ENCODE measurements at regions not wholly inside any gene's neighbourhood (a gene's known extent, or its start where the extent isn't known, plus 50 kb on each side); places are given as distances from the start of the nearest gene placed in this dataset.

DNA sequence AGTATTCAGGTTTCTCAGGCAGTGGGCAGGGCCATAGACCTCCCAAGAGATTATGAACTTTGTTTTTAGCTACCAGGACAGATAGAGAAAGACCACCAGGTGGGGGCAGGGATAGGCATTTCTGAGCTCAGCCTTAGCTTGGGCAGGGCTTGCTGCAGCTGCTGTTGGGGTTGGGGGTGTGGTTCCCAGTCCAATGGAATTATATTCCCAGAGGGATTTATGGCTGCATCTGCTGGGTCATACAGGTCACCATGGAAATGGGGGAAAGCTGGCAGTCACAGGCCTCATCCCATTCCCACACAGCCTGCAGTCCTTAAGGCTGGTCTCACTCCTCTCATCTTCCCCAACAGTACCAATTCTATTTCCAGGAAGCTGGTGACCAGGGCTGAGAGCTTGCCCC is 144.6 kb upstream of the ZPLD1 start:
- TF ChIP-seq EP300 (conservative IDR thresholded peaks at IDR 0.05; ENCODE audit: poor library complexity, severe bottlenecking) (no peak), POLR2AphosphoS5 (IDR thresholded peaks at IDR 0.05) (no peak), TAF1 (IDR thresholded peaks at IDR 0.05; ENCODE audit: low read depth) (no peak), EZH2 (IDR thresholded peaks at IDR 0.05; ENCODE audit: borderline replicate concordance, insufficient read depth, low read length, poor library complexity, severe bottlenecking) (no peak), RAD21 (conservative IDR thresholded peaks at IDR 0.05) (no peak), SMC3 (conservative IDR thresholded peaks at IDR 0.05; ENCODE audit: poor library complexity) (no peak), MXI1 (conservative IDR thresholded peaks at IDR 0.05; ENCODE audit: poor library complexity, severe bottlenecking) (no peak)
- TF ChIP-seq, protein P1, sequence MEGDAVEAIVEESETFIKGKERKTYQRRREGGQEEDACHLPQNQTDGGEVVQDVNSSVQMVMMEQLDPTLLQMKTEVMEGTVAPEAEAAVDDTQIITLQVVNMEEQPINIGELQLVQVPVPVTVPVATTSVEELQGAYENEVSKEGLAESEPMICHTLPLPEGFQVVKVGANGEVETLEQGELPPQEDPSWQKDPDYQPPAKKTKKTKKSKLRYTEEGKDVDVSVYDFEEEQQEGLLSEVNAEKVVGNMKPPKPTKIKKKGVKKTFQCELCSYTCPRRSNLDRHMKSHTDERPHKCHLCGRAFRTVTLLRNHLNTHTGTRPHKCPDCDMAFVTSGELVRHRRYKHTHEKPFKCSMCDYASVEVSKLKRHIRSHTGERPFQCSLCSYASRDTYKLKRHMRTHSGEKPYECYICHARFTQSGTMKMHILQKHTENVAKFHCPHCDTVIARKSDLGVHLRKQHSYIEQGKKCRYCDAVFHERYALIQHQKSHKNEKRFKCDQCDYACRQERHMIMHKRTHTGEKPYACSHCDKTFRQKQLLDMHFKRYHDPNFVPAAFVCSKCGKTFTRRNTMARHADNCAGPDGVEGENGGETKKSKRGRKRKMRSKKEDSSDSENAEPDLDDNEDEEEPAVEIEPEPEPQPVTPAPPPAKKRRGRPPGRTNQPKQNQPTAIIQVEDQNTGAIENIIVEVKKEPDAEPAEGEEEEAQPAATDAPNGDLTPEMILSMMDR (IDR thresholded peaks at IDR 0.05; ENCODE audit: poor library complexity, severe bottlenecking) = no peak
- TF ChIP-seq, protein P2, sequence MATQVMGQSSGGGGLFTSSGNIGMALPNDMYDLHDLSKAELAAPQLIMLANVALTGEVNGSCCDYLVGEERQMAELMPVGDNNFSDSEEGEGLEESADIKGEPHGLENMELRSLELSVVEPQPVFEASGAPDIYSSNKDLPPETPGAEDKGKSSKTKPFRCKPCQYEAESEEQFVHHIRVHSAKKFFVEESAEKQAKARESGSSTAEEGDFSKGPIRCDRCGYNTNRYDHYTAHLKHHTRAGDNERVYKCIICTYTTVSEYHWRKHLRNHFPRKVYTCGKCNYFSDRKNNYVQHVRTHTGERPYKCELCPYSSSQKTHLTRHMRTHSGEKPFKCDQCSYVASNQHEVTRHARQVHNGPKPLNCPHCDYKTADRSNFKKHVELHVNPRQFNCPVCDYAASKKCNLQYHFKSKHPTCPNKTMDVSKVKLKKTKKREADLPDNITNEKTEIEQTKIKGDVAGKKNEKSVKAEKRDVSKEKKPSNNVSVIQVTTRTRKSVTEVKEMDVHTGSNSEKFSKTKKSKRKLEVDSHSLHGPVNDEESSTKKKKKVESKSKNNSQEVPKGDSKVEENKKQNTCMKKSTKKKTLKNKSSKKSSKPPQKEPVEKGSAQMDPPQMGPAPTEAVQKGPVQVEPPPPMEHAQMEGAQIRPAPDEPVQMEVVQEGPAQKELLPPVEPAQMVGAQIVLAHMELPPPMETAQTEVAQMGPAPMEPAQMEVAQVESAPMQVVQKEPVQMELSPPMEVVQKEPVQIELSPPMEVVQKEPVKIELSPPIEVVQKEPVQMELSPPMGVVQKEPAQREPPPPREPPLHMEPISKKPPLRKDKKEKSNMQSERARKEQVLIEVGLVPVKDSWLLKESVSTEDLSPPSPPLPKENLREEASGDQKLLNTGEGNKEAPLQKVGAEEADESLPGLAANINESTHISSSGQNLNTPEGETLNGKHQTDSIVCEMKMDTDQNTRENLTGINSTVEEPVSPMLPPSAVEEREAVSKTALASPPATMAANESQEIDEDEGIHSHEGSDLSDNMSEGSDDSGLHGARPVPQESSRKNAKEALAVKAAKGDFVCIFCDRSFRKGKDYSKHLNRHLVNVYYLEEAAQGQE (IDR thresholded peaks at IDR 0.05; ENCODE audit: borderline replicate concordance) = no peak
- Histone ChIP-seq H3K4me2 (ENCODE audit: low read length) (no peak overlapping the region), H3K9ac (ENCODE audit: low read length) (no peak overlapping the region)

DNA sequence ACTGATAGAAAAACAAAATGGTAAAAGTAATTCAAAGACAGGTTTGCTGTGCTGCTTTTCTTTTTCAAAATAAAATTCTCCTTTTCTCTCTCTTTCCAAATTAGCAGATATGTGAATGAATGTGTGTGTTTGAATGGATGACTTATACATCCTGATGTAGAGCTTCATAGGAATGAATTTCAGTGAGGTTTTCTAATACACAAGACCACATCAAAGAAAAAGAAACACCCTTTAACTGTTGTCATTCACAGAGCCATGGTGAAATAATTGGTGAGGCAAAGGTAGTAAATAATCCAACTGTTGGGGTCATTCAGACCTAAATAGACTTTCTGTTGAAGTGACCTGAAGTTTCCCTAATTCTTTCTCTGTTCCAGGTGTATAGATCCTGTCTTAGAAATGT is 139.1 kb upstream of the ZPLD1 start:
- no peaks in the 10 kb centered on the region for H4K20me1 ChIP-seq (ENCODE audit: insufficient read depth)
- H3K4me2 ChIP-seq (ENCODE audit: low read length) = no peak overlapping the region
- no peak for TF ChIP-seq POLR2AphosphoS5 (IDR thresholded peaks at IDR 0.05)
- TF ChIP-seq, protein P2 (IDR thresholded peaks at IDR 0.05; ENCODE audit: borderline replicate concordance) = no peak
- no peak for TF ChIP-seq EP300 (conservative IDR thresholded peaks at IDR 0.05; ENCODE audit: poor library complexity, severe bottlenecking)
- TF ChIP-seq MXI1 (conservative IDR thresholded peaks at IDR 0.05; ENCODE audit: poor library complexity, severe bottlenecking) = no peak
- no peak for TF ChIP-seq EZH2 (IDR thresholded peaks at IDR 0.05; ENCODE audit: borderline replicate concordance, insufficient read depth, low read length, poor library complexity, severe bottlenecking)
- no peak for TF ChIP-seq TAF1 (IDR thresholded peaks at IDR 0.05; ENCODE audit: low read depth)
- TF ChIP-seq SMC3 (conservative IDR thresholded peaks at IDR 0.05; ENCODE audit: poor library complexity) = no peak
- TF ChIP-seq, protein P1 (IDR thresholded peaks at IDR 0.05; ENCODE audit: poor library complexity, severe bottlenecking) = no peak
- H3K27ac ChIP-seq (ENCODE audit: low read length) = no peak overlapping the region
- H3F3A ChIP-seq (ENCODE audit: insufficient read depth, low read length, poor library complexity, severe bottlenecking) = no peaks in the 10 kb centered on the region
- no peak overlapping the region for H3K9ac ChIP-seq (ENCODE audit: low read length)
- no peaks in the 10 kb centered on the region for H3K27me3 ChIP-seq (ENCODE audit: insufficient read depth, low read depth, low read length)
- H3K4me3 ChIP-seq (ENCODE audit: low read length) = no peak overlapping the region
- no peak overlapping the region for H2AFZ ChIP-seq (ENCODE audit: low read depth, low read length)
- H3K79me2 ChIP-seq (replicated peaks; ENCODE audit: insufficient read depth, low read length) = no peaks in the 10 kb centered on the region
- no peaks in the 10 kb centered on the region for H3K9me3 ChIP-seq (ENCODE audit: low read length)
- H3K9me2 ChIP-seq (ENCODE audit: insufficient read depth, low read length) = no peaks in the 10 kb centered on the region
- no peaks in the 10 kb centered on the region for H3K36me3 ChIP-seq (ENCODE audit: insufficient read depth, low read length)

More for the DNA sequence above, 144.6 kb upstream of the ZPLD1 start:
- Histone ChIP-seq H4K20me1 (ENCODE audit: insufficient read depth) (no peaks in the 10 kb centered on the region), H3K27me3 (ENCODE audit: insufficient read depth, low read depth, low read length) (no peaks in the 10 kb centered on the region), H3K27ac (ENCODE audit: low read length) (no peak overlapping the region), H3K79me2 (replicated peaks; ENCODE audit: insufficient read depth, low read length) (no peaks in the 10 kb centered on the region), H3F3A (ENCODE audit: insufficient read depth, low read length, poor library complexity, severe bottlenecking) (no peaks in the 10 kb centered on the region), H2AFZ (ENCODE audit: low read depth, low read length) (no peak overlapping the region), H3K36me3 (ENCODE audit: insufficient read depth, low read length) (no peaks in the 10 kb centered on the region), H3K4me3 (ENCODE audit: low read length) (no peak overlapping the region), H3K9me3 (ENCODE audit: low read length) (no peaks in the 10 kb centered on the region), H3K9me2 (ENCODE audit: insufficient read depth, low read length) (no peaks in the 10 kb centered on the region)
